HepG2 (cell line): ENCODE measurements at regions not wholly inside any gene's neighbourhood (a gene's known extent, or its start where the extent isn't known, plus 50 kb on each side); places are given as distances from the start of the nearest gene placed in this dataset.

ENCODE experiments used
- ATAC-seq: fragments of 200-7000 bp; cut with Tn5 transposase; 3 replicates; pipeline ENCODE4 v1.9.1; 2020; ENCODE audit warnings: mild to moderate bottlenecking, moderate library complexity
- BruUV-seq: library from RNA; stranded (reverse); fragments of 400-500 nt; replicated peaks from 2 replicates; lab custom pipeline; 2021; lab: Mats Ljungman, UMichigan
- CTCF ChIA-PET: fragments of 300-600 bp; formaldehyde crosslinking; extraction: SDS; loops from one replicate; lab custom pipeline; 2021; ENCODE audit warnings: low total read pairs, inconsistent platforms, low intra/inter-chr PET ratio; lab: Yijun Ruan, JAX
- POLR2A ChIA-PET: fragments of 350-600 bp; sonication (Branson Sonifier 250); formaldehyde crosslinking; loops from one replicate; lab custom pipeline; 2020; ENCODE audit warnings: antibody characterized with exemption, inconsistent platforms; lab: Yijun Ruan, JAX
- DNase-seq: peaks from one replicate; pipeline ENCODE4 v3.0.0-alpha.2; 2015; ENCODE audit warnings: low spot score
- FAIRE-seq: peaks from 3 replicates; lab custom pipeline; 2011; peaks lifted over from hg19 to GRCh38; lab: Jason Lieb, UNC
- H2AFZ ChIP-seq: one replicate; pipeline ENCODE4 v1.6.1; 2011; ENCODE audit warnings: low read length, inconsistent platforms
- H3K27ac ChIP-seq: fragments of 300-600 bp; 3 replicates; pipeline ENCODE4 v1.8.0; 2011; ENCODE audit warnings: mixed run types, mild to moderate bottlenecking, mixed read lengths, low read length, inconsistent platforms; ENCODE audit not compliant: insufficient read depth; ENCODE audit errors: extremely low read length
- H3K27me3 ChIP-seq, 2 experiments: fragments of 200-600 bp in 1 of 2; 2 replicates in 1 of 2; 3 replicates in 1 of 2; pipeline versions ENCODE4 v1.6.0 to v1.8.0; 2011; ENCODE audit warnings: low read length in 2 of 2, mild to moderate bottlenecking in 2 of 2, moderate library complexity in 2 of 2, inconsistent platforms in 1 of 2; ENCODE audit not compliant: insufficient read depth in 2 of 2, control insufficient read depth in 1 of 2
- H3K36me3 ChIP-seq, 2 experiments: fragments of 200-600 bp in 1 of 2; replicated peaks in 1 of 2; 2 replicates in 1 of 2; 3 replicates in 1 of 2; pipeline versions ENCODE4 v1.5.1 to v1.8.0; 2011; ENCODE audit warnings: low read length in 2 of 2, inconsistent platforms in 1 of 2; ENCODE audit not compliant: insufficient read depth in 2 of 2, control insufficient read depth in 1 of 2
- H3K4me1 ChIP-seq: 2 replicates; pipeline ENCODE4 v1.5.1; 2012; ENCODE audit warnings: low read length, inconsistent platforms; ENCODE audit not compliant: insufficient read depth
- H3K4me2 ChIP-seq: 2 replicates; pipeline ENCODE4 v1.6.0; 2011; ENCODE audit warnings: low read depth, low read length, inconsistent platforms
- H3K4me3 ChIP-seq, 3 experiments: fragments of 200-600 bp in 1 of 3; sonication (generic), shearing (Covaris generic) in 1 of 3; replicated peaks in 1 of 3; 2 replicates each; pipeline ENCODE4 v1.5.1; 2011 to 2016; ENCODE audit warnings: low read length in 3 of 3, inconsistent platforms in 2 of 3, low read depth in 2 of 3, mild to moderate bottlenecking in 2 of 3, control low read depth in 1 of 3, mixed read lengths in 1 of 3; ENCODE audit not compliant: insufficient read depth in 1 of 3
- H3K79me2 ChIP-seq: one replicate; pipeline ENCODE4 v1.6.1; 2011; ENCODE audit warnings: low read length, inconsistent platforms; ENCODE audit not compliant: insufficient read depth
- H3K9ac ChIP-seq: 2 replicates; pipeline ENCODE4 v1.6.0; 2011; ENCODE audit warnings: mild to moderate bottlenecking, low read depth, low read length, inconsistent platforms; ENCODE audit not compliant: insufficient read depth
- H3K9me3 ChIP-seq: 2 replicates; pipeline ENCODE4 v1.5.1; 2012; ENCODE audit warnings: mild to moderate bottlenecking, low read length
- H4K20me1 ChIP-seq: 2 replicates; pipeline ENCODE4 v1.6.0; 2011; ENCODE audit warnings: inconsistent platforms, mild to moderate bottlenecking, low read length, moderate library complexity; ENCODE audit not compliant: insufficient read depth
- AHDC1 ChIP-seq: sonication (generic); formaldehyde crosslinking; IDR thresholded peaks from 2 replicates; pipeline ENCODE4 v1.5.1; 2020; ENCODE audit warnings: mild to moderate bottlenecking, missing genetic modification reagents, borderline replicate concordance
- ATF7 ChIP-seq, 2 experiments: fragments of 450-650 bp in 1 of 2; sonication (generic) in 1 of 2; formaldehyde crosslinking in 1 of 2; IDR thresholded peaks; 2 replicates each; pipeline versions ENCODE4 v1.4.0 to v1.6.1; 2016 to 2020; ENCODE audit warnings: antibody characterized with exemption in 1 of 2, mild to moderate bottlenecking in 1 of 2, missing genetic modification reagents in 1 of 2
- CREBL2 ChIP-seq: sonication (generic); formaldehyde crosslinking; IDR thresholded peaks from 2 replicates; pipeline ENCODE4 v1.8.1; 2023; ENCODE audit warnings: missing genetic modification reagents, mild to moderate bottlenecking, borderline replicate concordance
- ZBTB2 ChIP-seq: sonication (generic); formaldehyde crosslinking; IDR thresholded peaks from 2 replicates; pipeline ENCODE4 v1.8.0; 2022; ENCODE audit warnings: low read depth, missing genetic modification reagents
- ZBTB38 ChIP-seq: sonication (generic); formaldehyde crosslinking; IDR thresholded peaks from 2 replicates; pipeline ENCODE4 v1.5.1; 2020; ENCODE audit warnings: mild to moderate bottlenecking, missing genetic modification reagents
- ZNF101 ChIP-seq: sonication (generic); formaldehyde crosslinking; IDR thresholded peaks from 2 replicates; pipeline ENCODE4 v1.4.0; 2020; ENCODE audit warnings: mild to moderate bottlenecking, low read depth, missing genetic modification reagents, borderline replicate concordance
- ZNF260 ChIP-seq: sonication (generic); formaldehyde crosslinking; IDR thresholded peaks from 2 replicates; pipeline ENCODE4 v1.4.0; 2020; ENCODE audit warnings: missing genetic modification reagents, low read depth, mild to moderate bottlenecking, borderline replicate concordance
- ZNF577 ChIP-seq: sonication (generic); formaldehyde crosslinking; IDR thresholded peaks from 2 replicates; pipeline ENCODE4 v1.4.0; 2020; ENCODE audit warnings: mild to moderate bottlenecking, low read depth, missing genetic modification reagents, borderline replicate concordance
- WGBS: methylation state at CpG from one replicate; pipeline ENCODE4 v1.1.6; 2017; ENCODE audit warnings: low lambda C conversion rate; 5-methylcytosine and 5-hydroxymethylcytosine counted together
- in situ Hi-C: cut with HindIII; loops from 2 replicates; pipeline ENCODE4 v1.10.0; 2017; ENCODE audit warnings: low pct_unique_long_range_greater_than_20kb; ENCODE audit not compliant: extremely low pct_ligation_motif_present
- intact Hi-C: fragments of 100-400 bp; cut with micrococcal nuclease; formaldehyde crosslinking; loops from one replicate; pipeline ENCODE4 v1.10.0; 2022; ENCODE audit not compliant: unreplicated experiment

GRCh38 chr3:103453152-103453551 is 1018.3 kb downstream of the ZPLD1 start:
- no peak for ATAC-seq
- no peaks in the 10 kb centered on the region for H4K20me1 ChIP-seq
- in situ Hi-C loops: no loop called here
- WGBS: 0% methylated on average over 1 of the region's 1 CpG
- FAIRE-seq: no peak
- H3K36me3 ChIP-seq: no peaks in the 10 kb centered on the region
- no peaks in the 10 kb centered on the region for H3K27me3 ChIP-seq
- POLR2A ChIA-PET: no interaction called here
- no peak for DNase-seq
- H3K27ac ChIP-seq: no peak overlapping the region
- no peak overlapping the region for H2AFZ ChIP-seq
- intact Hi-C loops: no loop called here
- CTCF ChIA-PET: no interaction called here
- no peak overlapping the region for H3K4me2 ChIP-seq
- H3K9ac ChIP-seq: no peak overlapping the region
- no TSS peak for BruUV-seq
- TF ChIP-seq ATF7 (IDR thresholded peaks at IDR 0.05): peak; percentile 31; the same call in 1 of the 2 replicates
- no peak for TF ChIP-seq ATF7 (CRISPR knock-in tag; IDR thresholded peaks at IDR 0.05)
- TF ChIP-seq AHDC1 (CRISPR knock-in tag): no peak
- H3K9me3 ChIP-seq: no peaks in the 10 kb centered on the region
- no peaks in the 10 kb centered on the region for H3K79me2 ChIP-seq
- H3K4me3 ChIP-seq: no peak overlapping the region
- H3K4me1 ChIP-seq: no peaks in the 10 kb centered on the region

- Histone ChIP-seq H3K4me3 (no peak overlapping the region), H3K9ac (no peak overlapping the region), H3K27ac (no peak overlapping the region), H3K4me1 (no peaks in the 10 kb centered on the region), H3K36me3 (no peaks in the 10 kb centered on the region), H4K20me1 (no peaks in the 10 kb centered on the region), H3K4me2 (no peak overlapping the region), H3K9me3 (no peaks in the 10 kb centered on the region), H3K79me2 (no peaks in the 10 kb centered on the region), H3K27me3 (no peaks in the 10 kb centered on the region), H2AFZ (no peak overlapping the region)
- FAIRE-seq: no peak
- CTCF ChIA-PET: no interaction called here
- intact Hi-C loops: no loop called here
- no peak for ATAC-seq
- 2% methylated on average over 3 of the region's 3 CpGs for WGBS
- no peak for DNase-seq
- POLR2A ChIA-PET: no interaction called here
- BruUV-seq: no TSS peak
- in situ Hi-C loops: no loop called here
- TF ChIP-seq ZBTB2 (no peak), ZNF260 (CRISPR knock-in tag) (no peak), ZNF101 (CRISPR knock-in tag) (no peak), CREBL2 (CRISPR knock-in tag) (no peak), ZBTB38 (CRISPR knock-in tag) (no peak), ZNF577 (no peak)
Observed at GRCh38 chr3:103459815-103460214, 1025.0 kb downstream of the ZPLD1 start.
